Hepatocyte (in vitro differentiated cells): ENCODE measurements at regions not wholly inside any gene's neighbourhood (a gene's known extent, or its start where the extent isn't known, plus 50 kb on each side); places are given as distances from the start of the nearest gene placed in this dataset.
A peak's percentile ranks its signal among the peaks of the same experiment; 100 is the strongest.

Source experiments
- DNase-seq: peaks from one replicate; pipeline ENCODE4 v3.0.0-alpha.2; 2016; ENCODE audit warnings: low spot score
- H2AFZ ChIP-seq: fragments of 200-600 bp; sonication (generic); 2 replicates; pipeline ENCODE4 v1.6.0; 2016; ENCODE audit warnings: antibody characterized with exemption, mild to moderate bottlenecking
- H3K27ac ChIP-seq: fragments of 200-600 bp; sonication (generic); 2 replicates; pipeline ENCODE4 v1.5.1; 2016; ENCODE audit warnings: mild to moderate bottlenecking
- H3K27me3 ChIP-seq: fragments of 200-600 bp; sonication (generic); 2 replicates; pipeline ENCODE4 v1.6.1; 2016
- H3K36me3 ChIP-seq: fragments of 200-600 bp; sonication (generic); replicated peaks from 2 replicates; pipeline ENCODE4 v1.5.1; 2016; ENCODE audit warnings: low read depth; ENCODE audit not compliant: insufficient read depth
- H3K4me1 ChIP-seq: fragments of 200-600 bp; sonication (generic); 2 replicates; pipeline ENCODE4 v1.5.1; 2016; ENCODE audit warnings: mild to moderate bottlenecking, moderate library complexity; ENCODE audit not compliant: insufficient read depth
- H3K4me2 ChIP-seq: fragments of 200-600 bp; sonication (generic); 2 replicates; pipeline ENCODE4 v1.6.0; 2016
- H3K4me3 ChIP-seq: fragments of 200-600 bp; sonication (generic); 2 replicates; pipeline ENCODE4 v1.5.1; 2016; ENCODE audit warnings: mild to moderate bottlenecking
- H3K79me2 ChIP-seq: fragments of 200-600 bp; sonication (generic); 2 replicates; pipeline ENCODE4 v1.6.0; 2017; ENCODE audit warnings: mild to moderate bottlenecking
- H3K9me2 ChIP-seq: fragments of 200-600 bp; sonication (generic); replicated peaks from 2 replicates; pipeline ENCODE4 v1.6.0; 2017; ENCODE audit warnings: mild to moderate bottlenecking; ENCODE audit not compliant: insufficient read depth
- H3K9me3 ChIP-seq: fragments of 200-600 bp; sonication (generic); 2 replicates; pipeline ENCODE4 v1.5.1; 2016; ENCODE audit warnings: low read depth, mild to moderate bottlenecking
- H4K20me1 ChIP-seq: fragments of 200-600 bp; sonication (generic); 2 replicates; pipeline ENCODE4 v1.6.0; 2016; ENCODE audit warnings: mild to moderate bottlenecking; ENCODE audit not compliant: insufficient read depth, poor library complexity, severe bottlenecking
- CTCF ChIP-seq: fragments of 200-600 bp; sonication (generic); IDR thresholded peaks from 2 replicates; pipeline ENCODE4 v1.5.1; 2016; ENCODE audit warnings: antibody characterized with exemption, mild to moderate bottlenecking; ENCODE audit not compliant: poor library complexity
- EZH2 ChIP-seq: fragments of 200-600 bp; sonication (generic); IDR thresholded peaks from 2 replicates; pipeline ENCODE4 v1.6.1; 2016; ENCODE audit warnings: antibody characterized with exemption, mild to moderate bottlenecking, borderline replicate concordance
- EZH2phosphoT487 ChIP-seq: fragments of 200-600 bp; sonication (generic); IDR thresholded peaks from one replicate; pipeline ENCODE4 v1.6.1; 2018; ENCODE audit warnings: antibody characterized with exemption, mild to moderate bottlenecking, low read depth, moderate library complexity; ENCODE audit not compliant: unreplicated experiment, severe bottlenecking
- WGBS: methylation state at CpG from one replicate; pipeline ENCODE4 v1.1.6; 2016; ENCODE audit warnings: low lambda C conversion rate; ENCODE audit errors: missing lambda C conversion rate; 5-methylcytosine and 5-hydroxymethylcytosine counted together

GRCh38 chr14:71333705-71334104, 426.4 kb downstream of the PCNX1 start:
- H3K9me3 ChIP-seq: no peaks in the 10 kb centered on the region

GRCh38 chr14:71336489-71337192, 429.4 kb downstream of the PCNX1 start:
- Histone ChIP-seq H3K4me2 (peak overlapping the region; percentile 74), H3K4me1 (peaks cover 44% of the 10 kb centered on the region), H3K27me3 (no peaks in the 10 kb centered on the region), H4K20me1 (no peaks in the 10 kb centered on the region), H3K36me3 (no peaks in the 10 kb centered on the region), H3K9me2 (no peaks in the 10 kb centered on the region), H2AFZ (no peak overlapping the region), H3K27ac (peak overlapping the region; percentile 85), H3K9me3 (no peaks in the 10 kb centered on the region), H3K4me3 (no peak overlapping the region), H3K79me2 (peaks cover 85% of the 10 kb centered on the region)
- 61% methylated on average over 10 of the region's 10 CpGs for WGBS
- DNase-seq: peak; percentile 57
- no peak for TF ChIP-seq EZH2phosphoT487
- no peak for TF ChIP-seq CTCF
- no peak for TF ChIP-seq EZH2

More at GRCh38 chr14:71333705-71334104, 426.4 kb downstream of the PCNX1 start:
- Histone ChIP-seq H3K27ac (no peak overlapping the region), H3K36me3 (no peaks in the 10 kb centered on the region), H3K9me2 (no peaks in the 10 kb centered on the region), H3K4me3 (no peak overlapping the region), H4K20me1 (no peaks in the 10 kb centered on the region), H3K4me2 (no peak overlapping the region), H3K79me2 (peaks cover 92% of the 10 kb centered on the region), H2AFZ (no peak overlapping the region), H3K27me3 (no peaks in the 10 kb centered on the region), H3K4me1 (peaks cover 20% of the 10 kb centered on the region)
- 100% methylated on average over 1 of the region's 1 CpG for WGBS
- no peak for DNase-seq
- TF ChIP-seq EZH2: no peak

GRCh38 chr14:71338153-71338552, 430.9 kb downstream of the PCNX1 start:
- no peaks in the 10 kb centered on the region for H3K36me3 ChIP-seq
- 74% methylated on average over 4 of the region's 4 CpGs for WGBS
- H3K4me3 ChIP-seq: no peak overlapping the region
- DNase-seq: peak; percentile 15
- no peak for TF ChIP-seq CTCF
- TF ChIP-seq EZH2: no peak
- TF ChIP-seq EZH2phosphoT487: no peak
- H4K20me1 ChIP-seq: no peaks in the 10 kb centered on the region
- peaks cover 85% of the 10 kb centered on the region for H3K79me2 ChIP-seq
- peaks cover 55% of the 10 kb centered on the region for H3K4me1 ChIP-seq
- H3K27me3 ChIP-seq: no peaks in the 10 kb centered on the region
- no peaks in the 10 kb centered on the region for H3K9me3 ChIP-seq
- no peak overlapping the region for H2AFZ ChIP-seq
- peak overlapping the region; percentile 90 for H3K27ac ChIP-seq
- no peaks in the 10 kb centered on the region for H3K9me2 ChIP-seq
- H3K4me2 ChIP-seq: peak overlapping the region; percentile 11

GRCh38 chr14:71339650-71340415, 432.6 kb downstream of the PCNX1 start:
- TF ChIP-seq EZH2: no peak
- no peak for TF ChIP-seq EZH2phosphoT487
- TF ChIP-seq CTCF: no peak
- Histone ChIP-seq H3K9me2 (no peaks in the 10 kb centered on the region), H3K27me3 (no peaks in the 10 kb centered on the region), H3K36me3 (no peaks in the 10 kb centered on the region), H3K27ac (peak overlapping the region; percentile 90), H4K20me1 (no peaks in the 10 kb centered on the region), H3K4me1 (peaks cover 66% of the 10 kb centered on the region), H2AFZ (no peak overlapping the region), H3K79me2 (peaks cover 85% of the 10 kb centered on the region), H3K4me3 (no peak overlapping the region), H3K4me2 (peak overlapping the region; percentile 64), H3K9me3 (no peaks in the 10 kb centered on the region)
- WGBS: 55% methylated on average over 6 of the region's 6 CpGs
- peak; percentile 55 for DNase-seq
